ENCODE measurements at regions not wholly inside any gene's neighbourhood (a gene's known extent, or its start where the extent isn't known, plus 50 kb on each side); places are given as distances from the start of the nearest gene placed in this dataset.
"Not testable (repeated sequence)": the region's sequence is repeated elsewhere in the genome, so short reads cannot be mapped to it uniquely, and the experiment has no call there.

GRCh38 chr4:77352192-77352591 lies 195.2 kb downstream of the CCNG2 start:
- CTCF ChIA-PET = interaction anchor here (1.3 to 3.2 kb wide), 2 partner anchors 112 to 249 kb away, joined by 4 to 15 read pairs; no protein-coding TSS in a partner anchor
- H3K4me1 ChIP-seq (ENCODE audit: control insufficient read depth, insufficient read depth, low read length) = no peaks in the 10 kb centered on the region
- no peaks in the 10 kb centered on the region for H3K9me3 ChIP-seq (ENCODE audit: control insufficient read depth, insufficient read depth, low read depth, low read length)
- H3K36me3 ChIP-seq (ENCODE audit: control insufficient read depth in 2 of 2, insufficient read depth in 1 of 2, low read length in 2 of 2) = no peaks in the 10 kb centered on the region
- POLR2A ChIA-PET = no interaction called here
- no peak overlapping the region for H3K4me3 ChIP-seq (ENCODE audit: low read depth, low read length)
- TF ChIP-seq, protein P1, sequence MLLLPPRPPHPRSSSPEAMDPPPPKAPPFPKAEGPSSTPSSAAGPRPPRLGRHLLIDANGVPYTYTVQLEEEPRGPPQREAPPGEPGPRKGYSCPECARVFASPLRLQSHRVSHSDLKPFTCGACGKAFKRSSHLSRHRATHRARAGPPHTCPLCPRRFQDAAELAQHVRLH (tag by site-specific recombination; IDR thresholded peaks at IDR 0.05) = no peak
- TF ChIP-seq PRDM4 (tag by site-specific recombination; IDR thresholded peaks at IDR 0.05) (no peak), ZNF138 (tag by site-specific recombination; IDR thresholded peaks at IDR 0.05; ENCODE audit: borderline replicate concordance) (no peak), ZNF211 (tag by site-specific recombination; IDR thresholded peaks at IDR 0.05; ENCODE audit: low read depth) (no peak), ZNF350 (tag by site-specific recombination; IDR thresholded peaks at IDR 0.05) (no peak), ZNF610 (tag by site-specific recombination; IDR thresholded peaks at IDR 0.05; ENCODE audit: borderline replicate concordance) (no peak), ZNF558 (tag by site-specific recombination; IDR thresholded peaks at IDR 0.05) (no peak), ZNF398 (tag by site-specific recombination; IDR thresholded peaks at IDR 0.05) (no peak), PATZ1 (tag by site-specific recombination; IDR thresholded peaks at IDR 0.05) (no peak), ZNF48 (tag by site-specific recombination; IDR thresholded peaks at IDR 0.05) (no peak), KLF16 (tag by site-specific recombination; IDR thresholded peaks at IDR 0.05) (no peak)
- no peak overlapping the region for H3K27ac ChIP-seq (ENCODE audit: extremely low read depth, low read depth, low read length)

DNA sequence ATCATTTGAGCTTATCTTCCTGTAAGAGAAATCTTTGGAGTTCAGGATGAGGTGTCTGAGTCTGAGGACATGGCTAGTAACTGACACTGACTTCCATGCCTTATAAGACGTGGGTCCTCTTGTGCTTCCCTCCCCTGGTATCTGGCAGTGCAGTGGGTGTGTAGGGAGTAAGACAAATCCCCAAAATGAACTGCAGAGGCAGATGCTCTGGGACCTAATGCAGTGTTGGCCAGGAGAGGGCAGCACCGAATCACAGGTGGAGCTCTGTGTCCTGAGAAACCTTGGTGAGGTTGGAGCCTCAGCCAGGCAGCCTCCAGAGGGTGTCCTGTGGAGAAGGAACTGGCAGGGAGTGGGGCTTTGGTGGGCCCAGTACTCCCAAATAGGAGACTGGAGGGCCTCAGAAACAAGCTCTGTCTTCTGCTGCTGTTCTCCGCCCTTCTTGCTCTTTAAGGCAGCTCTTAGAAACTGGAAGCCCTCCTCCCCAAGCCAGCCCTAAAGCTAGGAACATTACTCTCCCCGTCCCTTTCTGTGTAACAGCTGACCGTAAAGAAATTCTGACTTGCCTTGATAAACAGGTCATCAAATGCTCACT lies 196.8 kb downstream of the CCNG2 start:
- H3K4me1 ChIP-seq (ENCODE audit: control insufficient read depth, insufficient read depth, low read length); H3K9me3 ChIP-seq (ENCODE audit: control insufficient read depth, insufficient read depth, low read depth, low read length); H3K4me3 ChIP-seq (ENCODE audit: low read depth, low read length); H3K36me3 ChIP-seq (ENCODE audit: control insufficient read depth in 2 of 2, insufficient read depth in 1 of 2, low read length in 2 of 2); H3K27ac ChIP-seq (ENCODE audit: extremely low read depth, low read depth, low read length); POLR2A ChIA-PET: not testable (repeated sequence)
- CTCF ChIA-PET = interaction anchor here (0.6 to 3.2 kb wide), 12 partner anchors 10 to 1092 kb away, joined by 3 to 15 read pairs (median 3); no protein-coding TSS in a partner anchor
- 0 out of 2 replicates have a peak, but pooled peaks have one; percentile 22 for TF ChIP-seq MZF1 (tag by site-specific recombination; IDR thresholded peaks at IDR 0.05; ENCODE audit: borderline replicate concordance)

GRCh38 chr4:77354550-77354949 lies 197.5 kb downstream of the CCNG2 start:
- ChIA-PET POLR2A (no interaction called here), CTCF (interaction anchor here (0.6 to 1.7 kb wide), 6 partner anchors 10 to 263 kb away, joined by 4 to 7 read pairs (median 4); no protein-coding TSS in a partner anchor)
- H3K4me3 ChIP-seq (ENCODE audit: low read depth, low read length) = no peak overlapping the region
- H3K4me1 ChIP-seq (ENCODE audit: control insufficient read depth, insufficient read depth, low read length) = no peaks in the 10 kb centered on the region
- H3K27ac ChIP-seq (ENCODE audit: extremely low read depth, low read depth, low read length) = no peak overlapping the region
- no peaks in the 10 kb centered on the region for H3K36me3 ChIP-seq (ENCODE audit: control insufficient read depth in 2 of 2, insufficient read depth in 1 of 2, low read length in 2 of 2)
- H3K9me3 ChIP-seq (ENCODE audit: control insufficient read depth, insufficient read depth, low read depth, low read length) = no peaks in the 10 kb centered on the region
- TF ChIP-seq BCL6B (tag by site-specific recombination; IDR thresholded peaks at IDR 0.05) (no peak), ZNF704 (tag by site-specific recombination; IDR thresholded peaks at IDR 0.05) (no peak), ZNF2 (tag by site-specific recombination; IDR thresholded peaks at IDR 0.05) (no peak), ZNF530 (tag by site-specific recombination; IDR thresholded peaks at IDR 0.05; ENCODE audit: low read depth) (no peak), ZNF416 (tag by site-specific recombination; IDR thresholded peaks at IDR 0.05) (no peak), ZNF664 (tag by site-specific recombination; IDR thresholded peaks at IDR 0.05) (no peak), SCRT1 (tag by site-specific recombination; IDR thresholded peaks at IDR 0.05; ENCODE audit: borderline replicate concordance) (no peak), KLF16 (tag by site-specific recombination; IDR thresholded peaks at IDR 0.05) (no peak), ZNF266 (tag by site-specific recombination; IDR thresholded peaks at IDR 0.05; ENCODE audit: low read depth) (no peak), ZNF157 (tag by site-specific recombination; IDR thresholded peaks at IDR 0.05) (no peak)
